ENCODE measurements at regions not wholly inside any gene's neighbourhood (a gene's known extent, or its start where the extent isn't known, plus 50 kb on each side); places are given as distances from the start of the nearest gene placed in this dataset.
"Not testable (repeated sequence)": the region's sequence is repeated elsewhere in the genome, so short reads cannot be mapped to it uniquely, and the experiment has no call there.

GRCh38 chr5:6078881-6079280 lies 299.5 kb downstream of the MED10 start:
- in situ Hi-C loops (cut with MboI; ENCODE audit: low sequenced_read_pairs, unreplicated experiment) = no loop called here
- TF ChIP-seq, protein P1, sequence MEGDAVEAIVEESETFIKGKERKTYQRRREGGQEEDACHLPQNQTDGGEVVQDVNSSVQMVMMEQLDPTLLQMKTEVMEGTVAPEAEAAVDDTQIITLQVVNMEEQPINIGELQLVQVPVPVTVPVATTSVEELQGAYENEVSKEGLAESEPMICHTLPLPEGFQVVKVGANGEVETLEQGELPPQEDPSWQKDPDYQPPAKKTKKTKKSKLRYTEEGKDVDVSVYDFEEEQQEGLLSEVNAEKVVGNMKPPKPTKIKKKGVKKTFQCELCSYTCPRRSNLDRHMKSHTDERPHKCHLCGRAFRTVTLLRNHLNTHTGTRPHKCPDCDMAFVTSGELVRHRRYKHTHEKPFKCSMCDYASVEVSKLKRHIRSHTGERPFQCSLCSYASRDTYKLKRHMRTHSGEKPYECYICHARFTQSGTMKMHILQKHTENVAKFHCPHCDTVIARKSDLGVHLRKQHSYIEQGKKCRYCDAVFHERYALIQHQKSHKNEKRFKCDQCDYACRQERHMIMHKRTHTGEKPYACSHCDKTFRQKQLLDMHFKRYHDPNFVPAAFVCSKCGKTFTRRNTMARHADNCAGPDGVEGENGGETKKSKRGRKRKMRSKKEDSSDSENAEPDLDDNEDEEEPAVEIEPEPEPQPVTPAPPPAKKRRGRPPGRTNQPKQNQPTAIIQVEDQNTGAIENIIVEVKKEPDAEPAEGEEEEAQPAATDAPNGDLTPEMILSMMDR (IDR thresholded peaks at IDR 0.05; ENCODE audit: borderline replicate concordance, control extremely low read depth, extremely low read depth, insufficient read depth, missing control alignments) = no peak
- DNase-seq (ENCODE audit: low spot score) = no peak

GRCh38 chr5:6076341-6077239 lies 301.8 kb downstream of the MED10 start:
- in situ Hi-C loops (cut with MboI; ENCODE audit: low sequenced_read_pairs, unreplicated experiment) = no loop called here
- TF ChIP-seq, protein P1 (IDR thresholded peaks at IDR 0.05; ENCODE audit: borderline replicate concordance, control extremely low read depth, extremely low read depth, insufficient read depth, missing control alignments) = no peak
- no peak for DNase-seq (ENCODE audit: low spot score)

- not testable (repeated sequence) for DNase-seq (ENCODE audit: low spot score)
These were observed 305.9 kb downstream of the MED10 start for GRCh38 chr5:6072488-6072887.

GRCh38 chr5:6069496-6070185 lies 308.7 kb downstream of the MED10 start:
- no peak for DNase-seq (ENCODE audit: low spot score)
- in situ Hi-C loops (cut with MboI; ENCODE audit: low sequenced_read_pairs, unreplicated experiment) = no loop called here
- TF ChIP-seq, protein P1 (IDR thresholded peaks at IDR 0.05; ENCODE audit: borderline replicate concordance, control extremely low read depth, extremely low read depth, insufficient read depth, missing control alignments) = no peak

More at GRCh38 chr5:6072488-6072887, 305.9 kb downstream of the MED10 start:
- in situ Hi-C loops (cut with MboI; ENCODE audit: low sequenced_read_pairs, unreplicated experiment) = not testable (repeated sequence)

GRCh38 chr5:6066016-6066415 lies 312.3 kb downstream of the MED10 start:
- no peak for DNase-seq (ENCODE audit: low spot score)
- TF ChIP-seq, protein P1 (IDR thresholded peaks at IDR 0.05; ENCODE audit: borderline replicate concordance, control extremely low read depth, extremely low read depth, insufficient read depth, missing control alignments) = no peak
- in situ Hi-C loops (cut with MboI; ENCODE audit: low sequenced_read_pairs, unreplicated experiment) = no loop called here

GRCh38 chr5:6059137-6059800 lies 319.1 kb downstream of the MED10 start:
- in situ Hi-C loops (cut with MboI; ENCODE audit: low sequenced_read_pairs, unreplicated experiment) = no loop called here
- no peak for DNase-seq (ENCODE audit: low spot score)
- TF ChIP-seq, protein P1 (IDR thresholded peaks at IDR 0.05; ENCODE audit: borderline replicate concordance, control extremely low read depth, extremely low read depth, insufficient read depth, missing control alignments) = no peak

Measured in GM13976 (cell line).